ENCODE measurements at regions not wholly inside any gene's neighbourhood (a gene's known extent, or its start where the extent isn't known, plus 50 kb on each side); places are given as distances from the start of the nearest gene placed in this dataset.
"Not testable (repeated sequence)": the region's sequence is repeated elsewhere in the genome, so short reads cannot be mapped to it uniquely, and the experiment has no call there.

DNA sequence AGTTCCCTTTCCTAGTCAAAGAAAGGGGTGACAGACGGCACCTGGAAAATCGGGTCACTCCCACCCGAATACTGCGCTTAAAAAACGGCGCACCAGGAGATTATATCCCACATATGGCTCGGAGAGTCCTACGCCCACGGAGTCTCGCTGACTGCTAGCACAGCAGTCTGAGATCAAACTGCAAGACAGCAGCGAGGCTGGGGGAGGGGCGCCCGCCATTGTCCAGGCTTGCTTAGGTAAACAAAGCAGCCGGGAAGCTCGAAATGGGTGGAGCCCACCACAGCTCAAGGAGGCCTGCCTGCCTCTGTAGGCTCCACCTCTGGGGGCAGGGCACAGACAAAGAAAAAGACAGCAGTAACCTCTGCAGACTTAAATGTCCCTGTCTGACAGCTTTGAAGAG is 1844.7 kb upstream of the ACO1 start:
- TF ChIP-seq POLR2A, POLR2AphosphoS5 (IDR thresholded peaks at IDR 0.05): not testable (repeated sequence)
- TF ChIP-seq, protein P1, sequence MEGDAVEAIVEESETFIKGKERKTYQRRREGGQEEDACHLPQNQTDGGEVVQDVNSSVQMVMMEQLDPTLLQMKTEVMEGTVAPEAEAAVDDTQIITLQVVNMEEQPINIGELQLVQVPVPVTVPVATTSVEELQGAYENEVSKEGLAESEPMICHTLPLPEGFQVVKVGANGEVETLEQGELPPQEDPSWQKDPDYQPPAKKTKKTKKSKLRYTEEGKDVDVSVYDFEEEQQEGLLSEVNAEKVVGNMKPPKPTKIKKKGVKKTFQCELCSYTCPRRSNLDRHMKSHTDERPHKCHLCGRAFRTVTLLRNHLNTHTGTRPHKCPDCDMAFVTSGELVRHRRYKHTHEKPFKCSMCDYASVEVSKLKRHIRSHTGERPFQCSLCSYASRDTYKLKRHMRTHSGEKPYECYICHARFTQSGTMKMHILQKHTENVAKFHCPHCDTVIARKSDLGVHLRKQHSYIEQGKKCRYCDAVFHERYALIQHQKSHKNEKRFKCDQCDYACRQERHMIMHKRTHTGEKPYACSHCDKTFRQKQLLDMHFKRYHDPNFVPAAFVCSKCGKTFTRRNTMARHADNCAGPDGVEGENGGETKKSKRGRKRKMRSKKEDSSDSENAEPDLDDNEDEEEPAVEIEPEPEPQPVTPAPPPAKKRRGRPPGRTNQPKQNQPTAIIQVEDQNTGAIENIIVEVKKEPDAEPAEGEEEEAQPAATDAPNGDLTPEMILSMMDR (IDR thresholded peaks at IDR 0.05), result not testable (repeated sequence)

Data from prostate gland (tissue), 2 donors.